GM19023 (cell line): ENCODE measurements at regions not wholly inside any gene's neighbourhood (a gene's known extent, or its start where the extent isn't known, plus 50 kb on each side); places are given as distances from the start of the nearest gene placed in this dataset.

ENCODE experiments used
- ATAC-seq: cut with Tn5 transposase; IDR thresholded peaks from one replicate; pipeline ENCODE4 v1.9.1; 2021; ENCODE audit warnings: mild to moderate bottlenecking, moderate library complexity; ENCODE audit not compliant: unreplicated experiment

GRCh38 chr2:143968860-143969259 lies 551.1 kb downstream of the ZEB2 start:
- no peak for ATAC-seq

GRCh38 chr2:143968360-143968759 lies 551.6 kb downstream of the ZEB2 start:
- no peak for ATAC-seq

DNA sequence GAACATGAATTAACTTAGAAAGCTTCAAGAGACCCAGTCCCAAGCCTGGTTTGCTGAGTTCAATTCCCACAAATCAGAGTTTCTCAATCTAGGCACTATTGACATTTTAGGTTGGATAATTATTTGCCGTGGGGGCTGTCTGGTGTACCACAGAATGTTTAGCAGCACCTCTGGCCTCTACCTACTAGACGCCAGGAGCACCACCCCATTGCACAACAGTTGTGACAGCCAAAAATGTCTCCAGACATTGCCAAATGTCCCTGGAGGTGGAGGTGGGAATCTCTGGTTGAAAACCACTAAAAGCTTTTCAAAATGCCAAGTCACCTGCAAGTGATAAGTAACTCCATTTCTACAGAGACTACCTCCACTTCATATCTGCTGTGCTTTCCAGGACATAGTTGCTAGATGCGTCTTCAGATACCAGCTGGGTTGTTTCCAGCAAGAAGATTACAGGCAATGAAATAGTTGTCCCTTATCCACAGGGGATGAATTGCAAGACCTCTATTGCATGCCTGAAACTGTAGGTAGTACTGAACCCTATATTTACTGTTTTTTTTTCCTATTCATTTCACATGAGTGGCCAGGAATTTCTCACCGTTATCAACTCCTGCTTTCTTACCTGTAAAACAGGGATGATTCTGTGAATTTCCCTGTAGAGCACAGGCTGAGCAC lies 554.3 kb downstream of the ZEB2 start:
- ATAC-seq = no peak

DNA sequence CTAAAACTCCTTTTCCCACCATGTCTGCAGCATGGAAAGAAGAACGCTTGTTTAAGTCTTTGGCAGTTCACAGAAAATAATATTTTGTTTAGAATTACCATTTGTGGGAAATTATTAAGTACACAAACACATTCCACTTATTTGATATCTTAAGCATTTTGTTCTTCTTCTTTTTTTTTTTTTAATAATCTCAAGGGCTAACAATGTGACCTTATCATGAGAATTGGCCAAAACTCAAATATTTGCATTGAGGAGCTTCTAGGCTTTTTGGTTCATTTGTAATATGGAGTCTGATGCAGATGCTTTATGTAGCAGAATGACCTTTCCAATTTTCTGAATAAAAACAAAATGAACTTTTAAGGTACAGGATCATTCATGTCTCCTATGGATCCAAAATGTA lies 555.0 kb downstream of the ZEB2 start:
- ATAC-seq = no peak

- ATAC-seq = no peak
Observed at GRCh38 chr2:143960177-143960576, 559.7 kb downstream of the ZEB2 start.

DNA sequence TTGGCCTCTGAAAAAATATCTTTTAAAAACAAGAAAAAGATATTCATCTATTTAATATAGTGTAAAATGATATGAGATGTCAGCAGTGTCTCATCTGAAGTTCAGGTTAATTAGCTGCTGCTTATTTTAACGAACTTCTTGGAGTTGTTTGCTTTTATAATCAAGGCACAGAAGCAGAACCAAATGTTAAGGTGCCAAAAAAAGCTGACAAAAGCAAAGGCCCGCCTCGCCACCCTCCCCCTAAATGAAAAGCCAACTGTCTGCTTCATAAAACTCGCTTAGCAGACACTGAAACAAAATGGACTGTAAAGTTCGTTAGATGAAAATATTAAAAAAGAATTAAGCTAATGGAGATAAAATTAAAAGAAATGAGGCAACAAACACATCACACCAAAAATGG lies 562.6 kb downstream of the ZEB2 start:
- no peak for ATAC-seq

DNA sequence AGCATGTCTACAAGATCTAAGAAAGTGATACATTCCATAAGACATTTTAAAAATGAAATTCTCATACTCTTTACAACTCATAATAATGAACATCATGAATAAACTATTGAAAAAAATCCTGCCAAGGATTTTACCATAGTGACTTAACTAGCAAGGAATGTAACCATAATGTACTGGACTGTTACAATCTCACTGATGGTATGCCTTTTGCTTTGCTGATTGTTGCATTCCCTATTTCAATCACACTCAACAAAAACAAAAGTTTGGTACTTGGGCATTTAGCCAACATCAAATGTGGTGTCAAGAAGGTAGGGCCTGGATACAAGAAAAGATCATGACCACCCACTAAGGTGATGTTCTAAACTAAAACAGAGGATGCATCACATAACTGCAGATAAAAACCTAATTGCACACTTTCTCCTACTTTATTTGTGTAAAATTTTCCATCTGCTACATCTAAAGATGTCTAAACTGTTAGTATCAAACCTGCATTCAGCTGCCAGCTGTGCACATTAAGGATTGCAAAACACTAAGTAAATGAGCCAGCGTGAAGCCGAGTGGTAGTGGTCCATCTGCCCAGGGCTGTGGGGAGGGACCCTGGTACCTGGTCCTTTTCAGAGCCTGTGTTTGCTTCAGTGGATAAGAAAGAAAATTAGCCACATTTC lies 564.4 kb downstream of the ZEB2 start:
- ATAC-seq = no peak

DNA sequence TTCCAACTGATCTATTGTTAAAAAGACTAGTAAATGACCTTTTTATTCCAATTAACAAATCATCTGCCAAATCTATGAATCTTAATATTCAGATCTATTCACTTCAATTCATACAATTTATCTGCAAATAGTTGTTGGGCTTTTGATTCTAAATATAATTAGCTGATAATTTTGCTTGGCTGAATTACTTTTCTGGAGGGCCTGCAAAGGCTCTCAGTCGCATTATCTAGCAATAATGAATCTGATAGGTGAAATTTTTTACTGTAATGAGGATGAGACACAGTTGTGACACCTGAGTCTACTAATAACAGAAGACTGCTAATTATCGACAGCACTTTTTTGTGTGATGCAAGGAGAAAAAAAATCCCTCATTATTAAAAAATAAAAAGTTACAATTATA lies 565.1 kb downstream of the ZEB2 start:
- no peak for ATAC-seq

DNA sequence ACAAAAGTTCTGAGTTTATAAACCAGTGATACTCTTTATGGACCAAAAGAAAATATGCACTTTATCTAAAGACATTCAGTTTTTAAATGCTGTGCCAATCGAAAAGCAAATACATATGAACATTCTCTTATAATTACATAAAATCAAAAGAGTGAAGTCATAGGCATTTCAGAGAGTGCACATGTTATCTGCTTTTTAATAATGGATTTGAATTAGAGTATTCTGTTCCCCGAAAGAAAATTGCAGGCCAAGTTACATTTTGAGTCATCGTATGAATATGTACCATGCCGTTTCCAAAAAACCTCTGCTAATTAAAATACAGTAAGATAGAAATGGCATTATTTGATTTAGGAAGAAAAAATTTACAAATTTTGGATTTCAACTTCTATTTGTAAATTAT lies 565.7 kb downstream of the ZEB2 start:
- ATAC-seq = no peak

DNA sequence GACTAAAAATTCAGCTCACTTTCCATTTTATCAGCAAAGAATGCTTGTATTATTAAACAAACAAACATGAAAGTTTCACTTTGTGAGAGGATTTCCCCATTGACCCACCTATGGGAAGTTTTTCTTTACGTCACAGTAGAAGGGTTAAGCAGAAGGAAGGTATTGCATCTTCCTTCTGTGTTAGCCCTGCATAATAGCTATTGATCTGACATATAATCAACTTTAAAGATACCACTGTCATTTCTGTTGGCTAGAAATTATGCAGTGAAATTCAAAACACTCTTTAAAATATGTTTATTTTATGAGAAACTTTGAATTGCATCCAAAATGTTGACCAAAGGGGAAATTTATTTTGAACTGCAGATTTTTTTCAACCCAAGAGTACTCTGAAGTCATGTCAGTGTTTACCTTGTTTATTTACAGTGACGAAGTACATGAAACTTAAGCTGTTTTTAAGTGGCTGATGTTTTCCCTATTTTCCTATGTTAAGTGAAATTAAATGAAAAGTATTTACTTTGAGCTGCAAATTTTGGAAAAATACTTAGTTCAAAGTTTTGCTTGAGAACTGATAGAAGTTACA lies 566.4 kb downstream of the ZEB2 start:
- ATAC-seq = no peak

DNA sequence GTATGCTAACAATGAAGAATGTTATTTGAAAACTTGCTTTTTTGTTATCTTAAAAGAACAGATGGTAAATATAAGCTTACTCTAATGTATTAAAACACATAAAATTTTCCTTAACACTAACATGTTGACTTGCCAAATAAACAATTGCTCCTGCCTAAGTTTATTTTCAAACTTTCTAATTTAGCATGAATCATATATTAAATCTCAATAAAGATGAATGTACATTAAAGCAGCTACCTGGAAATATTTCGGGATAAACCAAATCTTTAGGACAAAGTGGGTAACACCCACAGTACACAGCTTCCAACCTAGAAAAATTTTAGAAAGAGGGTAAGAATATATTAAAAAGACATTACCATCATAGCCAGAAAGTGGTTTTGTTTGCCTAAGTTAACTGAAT lies 567.4 kb downstream of the ZEB2 start:
- no peak for ATAC-seq

GRCh38 chr2:143950704-143951103 lies 569.2 kb downstream of the ZEB2 start:
- ATAC-seq = no peak

DNA sequence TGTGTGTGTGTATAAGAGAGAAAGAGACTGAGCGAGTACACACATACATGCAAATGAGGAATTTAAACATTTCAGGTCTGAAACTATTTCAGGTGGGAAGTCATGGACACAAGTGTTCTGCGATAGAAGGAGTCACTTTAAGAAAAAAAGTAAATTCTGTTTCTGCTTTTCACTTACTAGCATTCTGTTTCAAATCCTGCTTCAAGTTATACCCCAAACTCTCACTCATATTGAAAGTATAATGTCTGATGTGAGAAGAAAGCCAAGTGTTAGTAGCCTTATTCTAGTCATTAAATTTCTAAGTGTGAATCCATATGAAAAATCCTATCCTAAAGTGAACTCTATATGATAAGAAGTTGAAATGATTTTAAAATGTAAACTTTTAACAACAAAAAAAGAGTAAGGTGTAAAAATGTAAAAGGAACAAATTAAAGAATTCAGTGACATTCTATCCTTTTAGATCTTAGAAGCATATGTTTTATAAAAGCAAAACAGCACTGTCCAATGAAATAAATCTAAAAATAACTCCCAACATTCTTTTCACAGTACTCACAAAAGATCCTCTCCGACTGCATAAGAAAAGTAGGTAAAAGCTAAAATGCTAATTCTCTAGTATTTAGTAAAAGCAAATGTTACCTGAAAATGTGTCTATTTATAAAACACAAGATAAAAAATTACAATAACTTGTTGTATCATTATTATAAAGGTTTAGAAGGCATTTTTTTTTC lies 570.6 kb downstream of the ZEB2 start:
- no peak for ATAC-seq

GRCh38 chr2:143948710-143949109 lies 571.2 kb downstream of the ZEB2 start:
- ATAC-seq = no peak

GRCh38 chr2:143946436-143947391 lies 573.2 kb downstream of the ZEB2 start:
- no peak for ATAC-seq

GRCh38 chr2:143942486-143942885 lies 577.4 kb downstream of the ZEB2 start:
- no peak for ATAC-seq

DNA sequence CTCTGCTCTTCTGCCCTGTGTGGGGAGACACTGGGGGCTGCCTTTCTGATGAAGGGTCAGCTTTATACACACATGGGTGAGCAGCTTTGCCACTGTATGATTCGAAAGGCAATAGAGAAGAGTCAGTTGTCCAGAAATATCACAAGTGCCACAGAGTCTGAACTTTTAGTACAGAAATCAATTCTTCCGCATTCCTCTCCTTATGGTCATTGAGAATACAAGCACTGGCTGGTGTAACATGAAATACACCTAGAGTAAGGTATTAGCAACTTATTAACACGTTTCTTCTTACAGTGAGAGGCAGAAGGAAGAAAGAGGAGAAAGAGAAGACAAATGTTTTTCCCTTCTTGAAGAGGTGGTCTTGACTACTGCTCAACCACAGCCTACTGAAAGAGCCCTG lies 579.2 kb downstream of the ZEB2 start:
- no peak for ATAC-seq

- no peak for ATAC-seq
Observed at GRCh38 chr2:143939626-143940330, 580.1 kb downstream of the ZEB2 start.

DNA sequence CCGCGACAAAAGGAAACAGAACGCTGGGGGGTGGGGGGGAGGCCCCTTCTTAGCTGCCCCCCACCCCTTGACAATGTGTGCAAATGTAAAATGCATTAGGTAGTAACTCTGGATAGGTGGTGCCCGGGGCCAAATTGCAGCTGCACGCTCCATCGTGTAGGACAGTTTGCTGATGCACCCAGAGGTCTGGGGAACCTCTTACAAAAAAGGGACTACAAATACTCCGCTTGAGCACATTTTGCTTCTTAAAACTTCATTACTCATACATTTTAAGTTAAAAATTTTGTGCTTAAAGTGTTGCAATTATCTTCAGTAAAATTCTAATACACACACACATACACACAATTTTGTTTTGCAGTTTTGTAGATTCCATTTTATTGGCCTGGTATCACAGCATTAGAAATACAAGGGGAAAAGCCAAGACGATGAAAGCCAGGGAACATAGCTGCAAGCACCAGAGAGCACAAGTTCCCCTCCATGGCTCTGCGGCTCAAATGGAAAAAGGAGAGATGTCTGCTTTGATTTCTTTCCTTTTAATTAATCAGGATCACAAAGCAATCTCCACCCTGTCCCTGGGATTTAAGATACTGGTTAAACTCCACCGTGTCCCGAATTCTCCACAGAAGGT lies 582.1 kb downstream of the ZEB2 start:
- ATAC-seq = peak; percentile 29
